ENCODE measurements at regions not wholly inside any gene's neighbourhood (a gene's known extent, or its start where the extent isn't known, plus 50 kb on each side); places are given as distances from the start of the nearest gene placed in this dataset.

GRCh38 chr1:232534552-232535517, 95.1 kb downstream of the SIPA1L2 start:
- TF ChIP-seq POLR2AphosphoS5 (IDR thresholded peaks at IDR 0.05) = no peak
- TF ChIP-seq CTCF (IDR thresholded peaks at IDR 0.05) = no peak
- no peak for TF ChIP-seq POLR2A (IDR thresholded peaks at IDR 0.05)
- no peak for TF ChIP-seq EP300 (IDR thresholded peaks at IDR 0.05)

All from gastroesophageal sphincter (tissue), 3 donors.